ENCODE measurements at regions not wholly inside any gene's neighbourhood (a gene's known extent, or its start where the extent isn't known, plus 50 kb on each side); places are given as distances from the start of the nearest gene placed in this dataset.
"Not testable (repeated sequence)": the region's sequence is repeated elsewhere in the genome, so short reads cannot be mapped to it uniquely, and the experiment has no call there.

GRCh38 chr1:30460661-30461060 is 262.7 kb downstream of the MATN1 start:
- DNase-seq (ENCODE audit: low read depth): no peak

- DNase-seq (ENCODE audit: low read depth): not testable (repeated sequence)
Measured at GRCh38 chr1:30458730-30459485, 264.5 kb downstream of the MATN1 start.

GRCh38 chr1:30452925-30453324 is 270.5 kb downstream of the MATN1 start:
- no peak for DNase-seq (ENCODE audit: low read depth)

- no peak for DNase-seq (ENCODE audit: low read depth)
Measured at GRCh38 chr1:30452170-30452569, 271.2 kb downstream of the MATN1 start.

- DNase-seq (ENCODE audit: low read depth): no peak
Measured at GRCh38 chr1:30451532-30452125, 271.8 kb downstream of the MATN1 start.

- no peak for DNase-seq (ENCODE audit: low read depth)
Measured at GRCh38 chr1:30450818-30451233, 272.6 kb downstream of the MATN1 start.

- DNase-seq (ENCODE audit: low read depth): no peak
Measured at GRCh38 chr1:30450148-30450817, 273.1 kb downstream of the MATN1 start.

GRCh38 chr1:30449428-30450147 is 273.8 kb downstream of the MATN1 start:
- DNase-seq (ENCODE audit: low read depth): no peak

- no peak for DNase-seq (ENCODE audit: low read depth)
Measured at GRCh38 chr1:30449003-30449402, 274.4 kb downstream of the MATN1 start.

- DNase-seq (ENCODE audit: low read depth): no peak
Measured at GRCh38 chr1:30447701-30448100, 275.7 kb downstream of the MATN1 start.

- DNase-seq (ENCODE audit: low read depth): no peak
Measured at GRCh38 chr1:30447080-30447479, 276.3 kb downstream of the MATN1 start.

GRCh38 chr1:30446508-30446907 is 276.9 kb downstream of the MATN1 start:
- DNase-seq (ENCODE audit: low read depth): no peak

- DNase-seq (ENCODE audit: low read depth): no peak
Measured at GRCh38 chr1:30446095-30446494, 277.3 kb downstream of the MATN1 start.

GRCh38 chr1:30445449-30445848 is 277.9 kb downstream of the MATN1 start:
- DNase-seq (ENCODE audit: low read depth): no peak

GRCh38 chr1:30444850-30445249 is 278.5 kb downstream of the MATN1 start:
- DNase-seq (ENCODE audit: low read depth): no peak

- DNase-seq (ENCODE audit: low read depth): no peak
Measured at GRCh38 chr1:30444401-30444800, 279.0 kb downstream of the MATN1 start.

GRCh38 chr1:30438274-30438673 is 285.1 kb downstream of the MATN1 start:
- not testable (repeated sequence) for DNase-seq (ENCODE audit: low read depth)

GRCh38 chr1:30437059-30437576 is 286.3 kb downstream of the MATN1 start:
- no peak for DNase-seq (ENCODE audit: low read depth)

GRCh38 chr1:30427545-30427944 is 295.8 kb downstream of the MATN1 start:
- DNase-seq (ENCODE audit: low read depth): no peak

- DNase-seq (ENCODE audit: low read depth): no peak
Measured at GRCh38 chr1:30425046-30425445, 298.3 kb downstream of the MATN1 start.

GRCh38 chr1:30423570-30423969 is 299.8 kb downstream of the MATN1 start:
- DNase-seq (ENCODE audit: low read depth): no peak

GRCh38 chr1:30422251-30422650 is 301.1 kb downstream of the MATN1 start:
- DNase-seq (ENCODE audit: low read depth): no peak
